ENCODE measurements at regions not wholly inside any gene's neighbourhood (a gene's known extent, or its start where the extent isn't known, plus 50 kb on each side); places are given as distances from the start of the nearest gene placed in this dataset.

GRCh38 chr10:128431083-128431482 is 304.9 kb upstream of the MKI67 start:
- intact Hi-C loops (cut with micrococcal nuclease; ENCODE audit: unreplicated experiment) (no loop called here), in situ Hi-C loops (cut with HindIII; ENCODE audit: extremely low pct_ligation_motif_present, low pct_unique_long_range_greater_than_20kb) (no loop called here)
- Histone ChIP-seq H3K9ac (ENCODE audit: insufficient read depth, low read depth, low read length) (no peak overlapping the region), H3K4me1 (ENCODE audit: insufficient read depth, low read length) (no peaks in the 10 kb centered on the region), H3K79me2 (ENCODE audit: insufficient read depth, low read length) (no peaks in the 10 kb centered on the region), H2AFZ (ENCODE audit: low read length) (no peak overlapping the region), H4K20me1 (ENCODE audit: insufficient read depth, low read length) (no peaks in the 10 kb centered on the region), H3K9me3 (ENCODE audit: low read length) (no peaks in the 10 kb centered on the region), H3K27ac (ENCODE audit: extremely low read length, insufficient read depth, low read length) (no peak overlapping the region), H3K36me3 (replicated peaks in 1 of 2; ENCODE audit: control insufficient read depth in 1 of 2, insufficient read depth in 2 of 2, low read length in 2 of 2) (no peaks in the 10 kb centered on the region), H3K4me3 (replicated peaks in 1 of 3; ENCODE audit: insufficient read depth in 1 of 3, low read depth in 2 of 3, low read length in 3 of 3) (no peak overlapping the region), H3K4me2 (ENCODE audit: low read depth, low read length) (no peak overlapping the region), H3K27me3 (ENCODE audit: control insufficient read depth in 1 of 2, insufficient read depth in 2 of 2, low read length in 2 of 2) (peaks cover 8 to 40% of the 10 kb centered on the region in 2 experiments; a peak in 4 of 5 replicates)
- POLR2A ChIA-PET: no interaction called here
- ATAC-seq (no peak), DNase-seq (ENCODE audit: low spot score) (no peak), FAIRE-seq (no peak)
- 6% methylated on average over 6 of the region's 12 CpGs for WGBS (ENCODE audit: low lambda C conversion rate)
- CTCF ChIA-PET (ENCODE audit: low intra/inter-chr PET ratio, low total read pairs): no interaction called here
- BruUV-seq (replicated peaks): no TSS peak
- TF ChIP-seq HDAC6 (IDR thresholded peaks at IDR 0.05; ENCODE audit: low read depth, low read length): no peak
- TF ChIP-seq ZNF512 (CRISPR knock-in tag; IDR thresholded peaks at IDR 0.05): no peak
- TF ChIP-seq ZNF33A (CRISPR knock-in tag; IDR thresholded peaks at IDR 0.05; ENCODE audit: borderline replicate concordance): no peak
- TF ChIP-seq TBX2 (CRISPR knock-in tag; IDR thresholded peaks at IDR 0.05; ENCODE audit: borderline replicate concordance): no peak
- no peak for TF ChIP-seq THAP9 (CRISPR knock-in tag; IDR thresholded peaks at IDR 0.05; ENCODE audit: borderline replicate concordance)
- no peak for TF ChIP-seq GABPB1 (CRISPR knock-in tag; IDR thresholded peaks at IDR 0.05)
- TF ChIP-seq ZNF720 (CRISPR knock-in tag; IDR thresholded peaks at IDR 0.05): no peak
- TF ChIP-seq PRPF4 (IDR thresholded peaks at IDR 0.05; ENCODE audit: low read depth, low read length, poor library complexity, severe bottlenecking): no peak
- TF ChIP-seq ZNF703 (CRISPR knock-in tag; IDR thresholded peaks at IDR 0.05; ENCODE audit: borderline replicate concordance): no peak
- no peak for TF ChIP-seq ZNF883 (CRISPR knock-in tag; IDR thresholded peaks at IDR 0.05; ENCODE audit: not compliant biosample characterization)
- no peak for TF ChIP-seq NFE2L2 (IDR thresholded peaks at IDR 0.05; ENCODE audit: low read length)

All from HepG2 (cell line).